GM12878 (cell line): ENCODE measurements at regions not wholly inside any gene's neighbourhood (a gene's known extent, or its start where the extent isn't known, plus 50 kb on each side); places are given as distances from the start of the nearest gene placed in this dataset.

Source experiments
- ATAC-seq: fragments of 200-7000 bp; cut with Tn5 transposase; 3 replicates; pipeline ENCODE4 v1.9.1; 2020; ENCODE audit warnings: mild to moderate bottlenecking, moderate library complexity
- BruUV-seq: library from RNA; stranded (reverse); fragments of 400-500 nt; replicated peaks from 2 replicates; lab custom pipeline; 2021; lab: Mats Ljungman, UMichigan
- CTCF ChIA-PET: fragments of 300-600 bp; sonication (Branson Sonifier 250); formaldehyde crosslinking; extraction: SDS; loops from one replicate; lab custom pipeline; 2021; ENCODE audit warnings: inconsistent platforms; lab: Yijun Ruan, JAX
- POLR2A ChIA-PET: fragments of 350-600 bp; formaldehyde crosslinking; extraction: SDS; loops from one replicate; lab custom pipeline; 2021; ENCODE audit warnings: inconsistent platforms; lab: Charles Lee
- RAD21 ChIA-PET: fragments of 300-600 bp; sonication (Branson Sonifier 250); formaldehyde crosslinking; loops from one replicate; lab custom pipeline; 2023; ENCODE audit warnings: antibody characterized with exemption; ENCODE audit not compliant: unreplicated experiment; lab: Charles Lee
- SMC1A ChIA-PET: fragments of 300-600 bp; sonication (Branson Sonifier 250); formaldehyde crosslinking; loops from one replicate; lab custom pipeline; 2023; ENCODE audit not compliant: unreplicated experiment, uncharacterized antibody; lab: Charles Lee
- DNase-seq: peaks from one replicate; pipeline ENCODE4 v3.0.0-alpha.2; 2011; ENCODE audit warnings: low read depth, low spot score
- FAIRE-seq: peaks from 3 replicates; lab custom pipeline; 2011; peaks lifted over from hg19 to GRCh38; lab: Jason Lieb, UNC
- H2AFZ ChIP-seq: 2 replicates; pipeline ENCODE4 v1.6.0; 2011; ENCODE audit warnings: low read depth, low read length, control low read depth; ENCODE audit not compliant: control insufficient read depth
- H3K27ac ChIP-seq: 2 replicates; pipeline ENCODE4 v1.5.1; 2011; ENCODE audit warnings: control low read depth; ENCODE audit not compliant: control insufficient read depth, insufficient read depth
- H3K27me3 ChIP-seq, 2 experiments: replicated peaks in 1 of 2; 2 replicates each; pipeline versions ENCODE4 v1.6.0 to v1.6.1; 2011; ENCODE audit warnings: low read length in 1 of 2; ENCODE audit not compliant: control insufficient read depth in 2 of 2, insufficient read depth in 2 of 2
- H3K36me3 ChIP-seq, 2 experiments: 2 replicates each; pipeline ENCODE4 v1.5.1; 2011; ENCODE audit warnings: low read length in 1 of 2; ENCODE audit not compliant: control insufficient read depth in 2 of 2, insufficient read depth in 2 of 2
- H3K4me1 ChIP-seq: 2 replicates; pipeline ENCODE4 v1.6.1; 2011; ENCODE audit warnings: mild to moderate bottlenecking, low read length, moderate library complexity, mixed read lengths; ENCODE audit not compliant: control insufficient read depth, insufficient read depth
- H3K4me2 ChIP-seq: 2 replicates; pipeline ENCODE4 v1.6.0; 2011; ENCODE audit warnings: control low read depth; ENCODE audit not compliant: control insufficient read depth, insufficient read depth
- H3K4me3 ChIP-seq: fragments of 200-600 bp; sonication (generic); 2 replicates; pipeline ENCODE4 v1.5.1; 2016
- H3K79me2 ChIP-seq: 2 replicates; pipeline ENCODE4 v1.6.0; 2011; ENCODE audit warnings: low read length; ENCODE audit not compliant: control insufficient read depth, insufficient read depth
- H3K9ac ChIP-seq: 2 replicates; pipeline ENCODE4 v1.8.0; 2011; ENCODE audit warnings: low read length, control low read depth, mixed read lengths; ENCODE audit not compliant: control insufficient read depth, insufficient read depth
- H3K9me3 ChIP-seq: replicated peaks from 3 replicates; pipeline ENCODE4 v1.5.1; 2011; ENCODE audit warnings: mild to moderate bottlenecking, low read length; ENCODE audit not compliant: control insufficient read depth, insufficient read depth
- H4K20me1 ChIP-seq: 2 replicates; pipeline ENCODE4 v1.6.0; 2011; ENCODE audit not compliant: control insufficient read depth, insufficient read depth
- CBX5 ChIP-seq: sonication (generic); IDR thresholded peaks from 2 replicates; pipeline ENCODE4 v1.6.1; 2016; ENCODE audit warnings: low read depth, moderate library complexity, mild to moderate bottlenecking, inconsistent platforms
- CHD4 ChIP-seq: fragments of 200-600 bp; sonication (generic); IDR thresholded peaks from 2 replicates; pipeline ENCODE4 v1.6.1; 2016; ENCODE audit warnings: mild to moderate bottlenecking
- FOXK2 ChIP-seq: fragments of 450-650 bp; IDR thresholded peaks from 2 replicates; pipeline ENCODE4 v1.6.1; 2017; ENCODE audit warnings: mild to moderate bottlenecking, moderate library complexity
- HDGF ChIP-seq: fragments of 450-650 bp; IDR thresholded peaks from 2 replicates; pipeline ENCODE4 v1.6.1; 2016; ENCODE audit warnings: antibody characterized with exemption
- IKZF2 ChIP-seq, 2 experiments: fragments of 450-650 bp; IDR thresholded peaks; 2 replicates each; pipeline ENCODE4 v1.6.1; 2017; ENCODE audit warnings: mild to moderate bottlenecking in 2 of 2, moderate library complexity in 2 of 2
- JUND ChIP-seq: IDR thresholded peaks from 2 replicates; pipeline ENCODE4 v1.6.1; 2012; ENCODE audit warnings: low read depth, mild to moderate bottlenecking, low read length, improper control_type of control experiment, moderate library complexity
- MTA3 ChIP-seq: IDR thresholded peaks from 2 replicates; pipeline ENCODE4 v1.6.1; 2012; ENCODE audit warnings: low read length, inconsistent platforms, borderline replicate concordance
- NFIC ChIP-seq: IDR thresholded peaks from 2 replicates; pipeline ENCODE4 v1.6.1; 2012; ENCODE audit warnings: low read depth, mild to moderate bottlenecking, inconsistent platforms, low read length, moderate library complexity
- NFXL1 ChIP-seq: fragments of 450-650 bp; IDR thresholded peaks from 2 replicates; pipeline ENCODE4 v1.6.1; 2017; ENCODE audit warnings: antibody characterized with exemption, mild to moderate bottlenecking, borderline replicate concordance
- PBX3 ChIP-seq: IDR thresholded peaks from 2 replicates; pipeline ENCODE4 v1.6.1; 2011; ENCODE audit warnings: mild to moderate bottlenecking, low read depth, low read length, moderate library complexity; ENCODE audit not compliant: insufficient replicate concordance
- PKNOX1 ChIP-seq: fragments of 450-650 bp; IDR thresholded peaks from 2 replicates; pipeline ENCODE4 v1.6.1; 2016; ENCODE audit warnings: mild to moderate bottlenecking
- POLR2AphosphoS2 ChIP-seq: IDR thresholded peaks from 2 replicates; pipeline ENCODE4 v1.6.1; 2011; ENCODE audit warnings: low read depth, mild to moderate bottlenecking, low read length, improper control_type of control experiment, moderate library complexity
- SIX5 ChIP-seq: IDR thresholded peaks from 2 replicates; pipeline ENCODE4 v1.6.1; 2011; ENCODE audit warnings: mild to moderate bottlenecking, low read depth, low read length, moderate library complexity; ENCODE audit not compliant: severe bottlenecking
- SP1 ChIP-seq: IDR thresholded peaks from one replicate; pipeline ENCODE4 v1.6.1; 2011; ENCODE audit warnings: low read depth, low read length
- SPI1 ChIP-seq: IDR thresholded peaks from 2 replicates; pipeline ENCODE4 v1.6.1; 2011; ENCODE audit warnings: low read depth, mild to moderate bottlenecking, low read length, moderate library complexity, borderline replicate concordance; ENCODE audit not compliant: insufficient read depth
- SRF ChIP-seq, 2 experiments: IDR thresholded peaks; 2 replicates each; pipeline ENCODE4 v1.6.1; 2011; ENCODE audit warnings: low read depth in 2 of 2, low read length in 2 of 2, mild to moderate bottlenecking in 1 of 2, moderate library complexity in 1 of 2
- TBL1XR1 ChIP-seq: IDR thresholded peaks from 2 replicates; pipeline ENCODE4 v1.6.1; 2012; ENCODE audit warnings: low read depth, low read length, improper control_type of control experiment
- WRNIP1 ChIP-seq: IDR thresholded peaks from 2 replicates; pipeline ENCODE4 v1.6.1; 2011; ENCODE audit warnings: low read depth, low read length, improper control_type of control experiment, borderline replicate concordance
- ZBTB33 ChIP-seq: fragments of 450-650 bp; IDR thresholded peaks from 2 replicates; pipeline ENCODE4 v1.6.1; 2017; ENCODE audit warnings: mild to moderate bottlenecking
- ZNF384 ChIP-seq: IDR thresholded peaks from 2 replicates; pipeline ENCODE4 v1.6.1; 2012; ENCODE audit warnings: low read depth, mild to moderate bottlenecking, low read length, improper control_type of control experiment, borderline replicate concordance
- WGBS: methylation state at CpG from one replicate; pipeline ENCODE4 v1.1.6; 2016; ENCODE audit warnings: low lambda C conversion rate; ENCODE audit not compliant: insufficient replicate concordance, insufficient coverage; ENCODE audit errors: missing lambda C conversion rate; 5-methylcytosine and 5-hydroxymethylcytosine counted together
- in situ Hi-C: fragments of 300-500 bp; cut with MboI; formaldehyde crosslinking; loops from 9 replicates; pipeline ENCODE4 v1.14.3; 2018; ENCODE audit warnings: mixed read lengths
- intact Hi-C: fragments of 100-400 bp; cut with micrococcal nuclease; formaldehyde crosslinking; loops from one replicate; pipeline ENCODE4 v1.14.2; 2022; ENCODE audit not compliant: unreplicated experiment

GRCh38 chr12:65632131-65632855 is 192.0 kb upstream of the HMGA2 start:
- no peak overlapping the region for H3K4me3 ChIP-seq
- H4K20me1 ChIP-seq = no peaks in the 10 kb centered on the region
- no peaks in the 10 kb centered on the region for H3K9me3 ChIP-seq
- H3K9ac ChIP-seq = no peak overlapping the region
- FAIRE-seq (no peak), DNase-seq (no peak), ATAC-seq (no peak)
- no TSS peak for BruUV-seq
- TF ChIP-seq SRF (IDR thresholded peaks at IDR 0.05; ENCODE audit: low read depth in 2 of 2, low read length in 2 of 2) = no peak
- TF ChIP-seq SIX5 = no peak
- TF ChIP-seq CHD4 = no peak
- no peak for TF ChIP-seq TBL1XR1
- TF ChIP-seq NFXL1 = no peak
- TF ChIP-seq SP1 = no peak
- no peak for TF ChIP-seq NFIC
- no peak for TF ChIP-seq JUND
- no peak for TF ChIP-seq WRNIP1
- no peak for TF ChIP-seq CBX5
- TF ChIP-seq FOXK2 = no peak
- no peak for TF ChIP-seq SPI1
- TF ChIP-seq PBX3 = no peak
- TF ChIP-seq IKZF2 (IDR thresholded peaks at IDR 0.05) = no peak
- no peak for TF ChIP-seq PKNOX1
- no peak for TF ChIP-seq MTA3
- TF ChIP-seq ZBTB33 = no peak
- TF ChIP-seq ZNF384 = no peak
- no peak for TF ChIP-seq POLR2AphosphoS2
- no peak for TF ChIP-seq HDGF
- in situ Hi-C loops = no loop called here
- ChIA-PET POLR2A (no interaction called here), CTCF (no interaction called here), RAD21 (no interaction called here), SMC1A (no interaction called here)
- intact Hi-C loops = no loop called here
- H3K27ac ChIP-seq = no peak overlapping the region
- no peaks in the 10 kb centered on the region for H3K79me2 ChIP-seq
- WGBS = 50% methylated on average over 5 of the region's 5 CpGs
- H3K4me1 ChIP-seq = no peaks in the 10 kb centered on the region
- no peak overlapping the region for H2AFZ ChIP-seq
- no peak overlapping the region for H3K4me2 ChIP-seq
- H3K36me3 ChIP-seq = no peaks in the 10 kb centered on the region
- no peaks in the 10 kb centered on the region for H3K27me3 ChIP-seq
